SK-N-SH (cell line): ENCODE measurements at regions not wholly inside any gene's neighbourhood (a gene's known extent, or its start where the extent isn't known, plus 50 kb on each side); places are given as distances from the start of the nearest gene placed in this dataset.

Experiments
- CTCF ChIA-PET: fragments of 300-600, 350-600 bp; formaldehyde crosslinking; extraction: SDS; loops from one replicate; lab custom pipeline; 2021; lab: Yijun Ruan, JAX
- POLR2A ChIA-PET: fragments of 350-600 bp; sonication (Branson Sonifier 250); formaldehyde crosslinking; extraction: SDS; loops from one replicate; lab custom pipeline; 2020; ENCODE audit warnings: antibody characterized with exemption, inconsistent platforms; lab: Yijun Ruan, JAX
- DNase-seq: peaks from one replicate; pipeline ENCODE4 v3.0.0; 2012
- H2AFZ ChIP-seq: fragments of 200-600 bp; sonication (generic); 2 replicates; pipeline ENCODE4 v1.8.1; 2016; ENCODE audit warnings: antibody characterized with exemption, mild to moderate bottlenecking, low read depth
- H3F3A ChIP-seq: fragments of 200-600 bp; sonication (generic); replicated peaks from 2 replicates; pipeline ENCODE3; 2016; ENCODE audit warnings: antibody characterized with exemption, mild to moderate bottlenecking; ENCODE audit not compliant: insufficient read depth
- H3K27ac ChIP-seq, 2 experiments: fragments of 200-500 bp in 1 of 2; fragments of 200-600 bp in 1 of 2; sonication (Bioruptor generic) in 1 of 2; sonication (generic), shearing (Covaris generic) in 1 of 2; 2 replicates each; pipeline versions ENCODE4 v1.5.1 to v1.6.1; 2014 to 2016; ENCODE audit warnings: low read depth in 2 of 2, inconsistent platforms in 1 of 2, low read length in 1 of 2, mild to moderate bottlenecking in 1 of 2, mixed read lengths in 1 of 2
- H3K27me3 ChIP-seq: fragments of 200-600 bp; sonication (generic), shearing (Covaris generic); 2 replicates; pipeline ENCODE4 v1.6.1; 2016; ENCODE audit warnings: mixed run types; ENCODE audit not compliant: insufficient read depth
- H3K36me3 ChIP-seq, 2 experiments: fragments of 200-500 bp in 1 of 2; fragments of 200-600 bp in 1 of 2; sonication (Bioruptor generic) in 1 of 2; sonication (generic) in 1 of 2; replicated peaks in 1 of 2; 2 replicates each; pipeline versions ENCODE3 to v1.5.1; 2014 to 2016; ENCODE audit warnings: low read length in 1 of 2, mild to moderate bottlenecking in 1 of 2; ENCODE audit not compliant: insufficient read depth in 2 of 2, control insufficient read depth in 1 of 2
- H3K4me1 ChIP-seq, 2 experiments: fragments of 200-500 bp in 1 of 2; fragments of 200-600 bp in 1 of 2; sonication (Bioruptor generic) in 1 of 2; sonication (generic), shearing (Covaris generic) in 1 of 2; 2 replicates each; pipeline versions ENCODE4 v1.5.1 to v1.6.1; 2014 to 2016; ENCODE audit warnings: low read depth in 1 of 2, low read length in 1 of 2, mixed run types in 1 of 2; ENCODE audit not compliant: insufficient read depth in 2 of 2, control insufficient read depth in 1 of 2
- H3K4me2 ChIP-seq: fragments of 200-600 bp; sonication (generic), shearing (Covaris generic); 2 replicates; pipeline ENCODE4 v1.6.1; 2017; ENCODE audit warnings: mixed run types
- H3K4me3 ChIP-seq, 2 experiments: fragments of 200-500 bp in 1 of 2; fragments of 200-600 bp in 1 of 2; sonication (Bioruptor generic) in 1 of 2; sonication (generic), shearing (Covaris generic) in 1 of 2; 2 replicates each; pipeline versions ENCODE4 v1.5.1 to v1.8.1; 2014 to 2016; ENCODE audit warnings: low read depth in 2 of 2, inconsistent platforms in 1 of 2, low read length in 1 of 2, mild to moderate bottlenecking in 1 of 2, mixed read lengths in 1 of 2, moderate library complexity in 1 of 2
- H3K79me2 ChIP-seq: fragments of 200-600 bp; sonication (generic); 2 replicates; pipeline ENCODE4 v1.8.1; 2017; ENCODE audit warnings: mild to moderate bottlenecking; ENCODE audit not compliant: insufficient read depth
- H3K9ac ChIP-seq: fragments of 200-600 bp; sonication (generic); 2 replicates; pipeline ENCODE4 v1.6.1; 2017; ENCODE audit warnings: mixed run types
- H3K9me2 ChIP-seq: fragments of 200-600 bp; sonication (generic); 2 replicates; pipeline ENCODE4 v1.6.1; 2017; ENCODE audit warnings: mixed run types
- H3K9me3 ChIP-seq: fragments of 200-600 bp; sonication (generic); 2 replicates; pipeline ENCODE4 v1.6.1; 2017; ENCODE audit warnings: mixed run types, mild to moderate bottlenecking, moderate library complexity
- H4K20me1 ChIP-seq: fragments of 200-600 bp; sonication (generic); 2 replicates; pipeline ENCODE4 v1.6.1; 2017; ENCODE audit warnings: mild to moderate bottlenecking, mixed run types; ENCODE audit not compliant: insufficient read depth
- CHD2 ChIP-seq: fragments of 150-350 bp; IDR thresholded peaks from 2 replicates; pipeline ENCODE4 v1.6.1; 2018; ENCODE audit warnings: low read length; ENCODE audit not compliant: partially characterized antibody
- ELF1 ChIP-seq: IDR thresholded peaks from 2 replicates; pipeline ENCODE4 v1.4.0; 2012
- EP300 ChIP-seq, 2 experiments: IDR thresholded peaks; 2 replicates each; pipeline versions ENCODE4 v1.4.0 to v1.6.1; 2012; ENCODE audit warnings: borderline replicate concordance in 1 of 2, low read depth in 1 of 2, low read length in 1 of 2
- EZH2phosphoT487 ChIP-seq: fragments of 200-600 bp; sonication (generic); IDR thresholded peaks from 2 replicates; pipeline ENCODE4 v1.6.1; 2017; ENCODE audit warnings: low read depth, mixed run types, mild to moderate bottlenecking, antibody characterized with exemption, moderate library complexity, borderline replicate concordance
- FOSL2 ChIP-seq: IDR thresholded peaks from 2 replicates; pipeline ENCODE4 v1.4.0; 2012; ENCODE audit warnings: low read depth, mild to moderate bottlenecking, moderate library complexity, borderline replicate concordance
- FOXM1 ChIP-seq: IDR thresholded peaks from 2 replicates; pipeline ENCODE4 v1.4.0; 2012; ENCODE audit warnings: low read depth, mild to moderate bottlenecking
- GATA2 ChIP-seq: sonication (generic); formaldehyde crosslinking; IDR thresholded peaks from 2 replicates; pipeline ENCODE4 v1.5.0; 2020; ENCODE audit warnings: mild to moderate bottlenecking, missing genetic modification reagents
- JUND ChIP-seq: IDR thresholded peaks from 2 replicates; pipeline ENCODE4 v1.4.0; 2012
- NFIC ChIP-seq: IDR thresholded peaks from 2 replicates; pipeline ENCODE4 v1.4.0; 2012; ENCODE audit warnings: borderline replicate concordance
- RXRA ChIP-seq: IDR thresholded peaks from 2 replicates; pipeline ENCODE4 v1.4.0; 2012; ENCODE audit warnings: low read depth, mild to moderate bottlenecking, borderline replicate concordance
- SIN3A ChIP-seq: IDR thresholded peaks from 2 replicates; pipeline ENCODE4 v1.6.1; 2012; ENCODE audit warnings: low read depth, mild to moderate bottlenecking, low read length, moderate library complexity, borderline replicate concordance
- SMC3 ChIP-seq: IDR thresholded peaks from 2 replicates; pipeline ENCODE4 v1.6.1; 2012; ENCODE audit warnings: low read depth, low read length, improper control_type of control experiment
- TAF1 ChIP-seq: IDR thresholded peaks from 2 replicates; pipeline ENCODE4 v1.6.1; 2012; ENCODE audit warnings: low read depth, mild to moderate bottlenecking, low read length, moderate library complexity, borderline replicate concordance
- TCF12 ChIP-seq: IDR thresholded peaks from 2 replicates; pipeline ENCODE4 v1.4.0; 2012
- WGBS: methylation state at CpG from one replicate; pipeline ENCODE4 v1.1.6; 2017; ENCODE audit warnings: low lambda C conversion rate; 5-methylcytosine and 5-hydroxymethylcytosine counted together
- TF ChIP-seq, protein P1 (sequence below): IDR thresholded peaks from 2 replicates; pipeline ENCODE4 v1.6.1; 2012; ENCODE audit warnings: mild to moderate bottlenecking, low read depth, low read length, moderate library complexity
- TF ChIP-seq, protein P2 (sequence below): IDR thresholded peaks from 2 replicates; pipeline ENCODE4 v1.4.0; 2012; ENCODE audit warnings: low read depth, borderline replicate concordance
- TF ChIP-seq, protein P3 (sequence below): fragments of 200-600 bp; sonication (generic); IDR thresholded peaks from 2 replicates; pipeline ENCODE4 v1.6.1; 2017; ENCODE audit warnings: antibody characterized with exemption, mild to moderate bottlenecking, moderate library complexity

DNA sequence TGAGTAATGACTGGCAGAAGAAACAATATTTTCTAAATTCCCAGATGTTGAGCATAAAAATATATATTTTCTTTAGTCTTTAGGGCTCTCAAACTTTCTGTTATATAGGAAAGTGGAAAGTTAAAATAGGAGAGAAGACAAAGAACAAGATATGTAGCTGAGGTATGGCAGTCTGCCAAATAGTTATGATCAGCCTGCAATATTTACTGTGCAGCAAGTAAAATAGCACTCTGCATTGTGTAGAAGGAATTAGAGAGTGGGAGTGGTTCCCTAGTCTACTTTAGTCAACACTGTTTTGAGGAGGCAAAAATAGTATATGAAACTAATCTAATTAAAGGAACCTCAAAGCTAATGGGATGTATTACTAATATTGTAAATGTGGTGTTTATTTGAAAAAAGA lies 978.1 kb upstream of the ALCAM start:
- no peaks in the 10 kb centered on the region for H3K27me3 ChIP-seq
- H4K20me1 ChIP-seq = no peaks in the 10 kb centered on the region
- TF ChIP-seq GATA2 (CRISPR knock-in tag) (no peak), NFIC (peak; percentile 62)
- no peaks in the 10 kb centered on the region for H3K36me3 ChIP-seq
- POLR2A ChIA-PET = no interaction called here
- no peaks in the 10 kb centered on the region for H3K79me2 ChIP-seq
- peaks cover 0 to 3% of the 10 kb centered on the region in 2 experiments; a peak in 1 of 4 replicates for H3K4me1 ChIP-seq
- H3K9ac ChIP-seq = no peak overlapping the region
- H3F3A ChIP-seq = no peaks in the 10 kb centered on the region
- no peaks in the 10 kb centered on the region for H3K9me3 ChIP-seq
- H3K4me3 ChIP-seq = no peak overlapping the region
- H2AFZ ChIP-seq = peak overlapping the region; percentile 38; the same call in 1 of the 2 replicates
- H3K9me2 ChIP-seq = no peaks in the 10 kb centered on the region
- DNase-seq = no peak
- no peak overlapping the region for H3K27ac ChIP-seq
- CTCF ChIA-PET = no interaction called here
- H3K4me2 ChIP-seq = no peak overlapping the region

DNA sequence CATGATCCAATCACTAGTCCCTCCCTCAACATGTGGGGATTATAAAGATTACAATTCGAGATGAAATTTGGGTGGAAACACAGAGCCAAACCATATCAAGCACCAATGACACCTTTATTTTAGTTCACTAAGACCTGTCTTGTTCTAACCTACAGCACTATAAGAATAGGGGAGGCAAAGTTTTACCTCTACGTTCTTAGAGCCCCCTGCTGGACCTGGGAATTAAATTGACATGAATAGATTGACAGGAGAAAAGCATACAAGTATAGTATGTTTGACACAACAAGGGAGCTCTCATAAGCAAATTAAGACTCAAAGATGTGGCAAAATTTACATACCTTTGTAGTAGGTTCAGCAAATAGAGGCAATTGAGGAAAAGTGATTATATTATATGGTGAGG lies 974.4 kb upstream of the ALCAM start:
- H3K27ac ChIP-seq = no peak overlapping the region
- H3K4me1 ChIP-seq = peaks cover 0 to 3% of the 10 kb centered on the region in 2 experiments; a peak in 1 of 4 replicates
- WGBS = 47% methylated on average over 2 of the region's 2 CpGs
- no peaks in the 10 kb centered on the region for H3F3A ChIP-seq
- no peaks in the 10 kb centered on the region for H3K27me3 ChIP-seq
- H3K9me3 ChIP-seq = no peaks in the 10 kb centered on the region
- H2AFZ ChIP-seq = no peak overlapping the region
- H3K9me2 ChIP-seq = no peaks in the 10 kb centered on the region
- DNase-seq = no peak
- H3K79me2 ChIP-seq = no peaks in the 10 kb centered on the region
- no peaks in the 10 kb centered on the region for H3K36me3 ChIP-seq
- no peak overlapping the region for H3K9ac ChIP-seq
- ChIA-PET CTCF (no interaction called here), POLR2A (no interaction called here)
- TF ChIP-seq, protein P1, sequence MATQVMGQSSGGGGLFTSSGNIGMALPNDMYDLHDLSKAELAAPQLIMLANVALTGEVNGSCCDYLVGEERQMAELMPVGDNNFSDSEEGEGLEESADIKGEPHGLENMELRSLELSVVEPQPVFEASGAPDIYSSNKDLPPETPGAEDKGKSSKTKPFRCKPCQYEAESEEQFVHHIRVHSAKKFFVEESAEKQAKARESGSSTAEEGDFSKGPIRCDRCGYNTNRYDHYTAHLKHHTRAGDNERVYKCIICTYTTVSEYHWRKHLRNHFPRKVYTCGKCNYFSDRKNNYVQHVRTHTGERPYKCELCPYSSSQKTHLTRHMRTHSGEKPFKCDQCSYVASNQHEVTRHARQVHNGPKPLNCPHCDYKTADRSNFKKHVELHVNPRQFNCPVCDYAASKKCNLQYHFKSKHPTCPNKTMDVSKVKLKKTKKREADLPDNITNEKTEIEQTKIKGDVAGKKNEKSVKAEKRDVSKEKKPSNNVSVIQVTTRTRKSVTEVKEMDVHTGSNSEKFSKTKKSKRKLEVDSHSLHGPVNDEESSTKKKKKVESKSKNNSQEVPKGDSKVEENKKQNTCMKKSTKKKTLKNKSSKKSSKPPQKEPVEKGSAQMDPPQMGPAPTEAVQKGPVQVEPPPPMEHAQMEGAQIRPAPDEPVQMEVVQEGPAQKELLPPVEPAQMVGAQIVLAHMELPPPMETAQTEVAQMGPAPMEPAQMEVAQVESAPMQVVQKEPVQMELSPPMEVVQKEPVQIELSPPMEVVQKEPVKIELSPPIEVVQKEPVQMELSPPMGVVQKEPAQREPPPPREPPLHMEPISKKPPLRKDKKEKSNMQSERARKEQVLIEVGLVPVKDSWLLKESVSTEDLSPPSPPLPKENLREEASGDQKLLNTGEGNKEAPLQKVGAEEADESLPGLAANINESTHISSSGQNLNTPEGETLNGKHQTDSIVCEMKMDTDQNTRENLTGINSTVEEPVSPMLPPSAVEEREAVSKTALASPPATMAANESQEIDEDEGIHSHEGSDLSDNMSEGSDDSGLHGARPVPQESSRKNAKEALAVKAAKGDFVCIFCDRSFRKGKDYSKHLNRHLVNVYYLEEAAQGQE = no peak
- TF ChIP-seq SIN3A = no peak
- no peak for TF ChIP-seq CHD2
- TF ChIP-seq FOXM1 = no peak
- no peak for TF ChIP-seq GATA2 (CRISPR knock-in tag)
- TF ChIP-seq JUND = no peak
- TF ChIP-seq TAF1 = no peak
- TF ChIP-seq, protein P2, sequence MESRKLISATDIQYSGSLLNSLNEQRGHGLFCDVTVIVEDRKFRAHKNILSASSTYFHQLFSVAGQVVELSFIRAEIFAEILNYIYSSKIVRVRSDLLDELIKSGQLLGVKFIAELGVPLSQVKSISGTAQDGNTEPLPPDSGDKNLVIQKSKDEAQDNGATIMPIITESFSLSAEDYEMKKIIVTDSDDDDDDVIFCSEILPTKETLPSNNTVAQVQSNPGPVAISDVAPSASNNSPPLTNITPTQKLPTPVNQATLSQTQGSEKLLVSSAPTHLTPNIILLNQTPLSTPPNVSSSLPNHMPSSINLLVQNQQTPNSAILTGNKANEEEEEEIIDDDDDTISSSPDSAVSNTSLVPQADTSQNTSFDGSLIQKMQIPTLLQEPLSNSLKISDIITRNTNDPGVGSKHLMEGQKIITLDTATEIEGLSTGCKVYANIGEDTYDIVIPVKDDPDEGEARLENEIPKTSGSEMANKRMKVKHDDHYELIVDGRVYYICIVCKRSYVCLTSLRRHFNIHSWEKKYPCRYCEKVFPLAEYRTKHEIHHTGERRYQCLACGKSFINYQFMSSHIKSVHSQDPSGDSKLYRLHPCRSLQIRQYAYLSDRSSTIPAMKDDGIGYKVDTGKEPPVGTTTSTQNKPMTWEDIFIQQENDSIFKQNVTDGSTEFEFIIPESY = no peak
- no peak for TF ChIP-seq FOSL2
- no peak for TF ChIP-seq SMC3
- TF ChIP-seq NFIC = no peak
- no peak for TF ChIP-seq EZH2phosphoT487
- TF ChIP-seq, protein P3, sequence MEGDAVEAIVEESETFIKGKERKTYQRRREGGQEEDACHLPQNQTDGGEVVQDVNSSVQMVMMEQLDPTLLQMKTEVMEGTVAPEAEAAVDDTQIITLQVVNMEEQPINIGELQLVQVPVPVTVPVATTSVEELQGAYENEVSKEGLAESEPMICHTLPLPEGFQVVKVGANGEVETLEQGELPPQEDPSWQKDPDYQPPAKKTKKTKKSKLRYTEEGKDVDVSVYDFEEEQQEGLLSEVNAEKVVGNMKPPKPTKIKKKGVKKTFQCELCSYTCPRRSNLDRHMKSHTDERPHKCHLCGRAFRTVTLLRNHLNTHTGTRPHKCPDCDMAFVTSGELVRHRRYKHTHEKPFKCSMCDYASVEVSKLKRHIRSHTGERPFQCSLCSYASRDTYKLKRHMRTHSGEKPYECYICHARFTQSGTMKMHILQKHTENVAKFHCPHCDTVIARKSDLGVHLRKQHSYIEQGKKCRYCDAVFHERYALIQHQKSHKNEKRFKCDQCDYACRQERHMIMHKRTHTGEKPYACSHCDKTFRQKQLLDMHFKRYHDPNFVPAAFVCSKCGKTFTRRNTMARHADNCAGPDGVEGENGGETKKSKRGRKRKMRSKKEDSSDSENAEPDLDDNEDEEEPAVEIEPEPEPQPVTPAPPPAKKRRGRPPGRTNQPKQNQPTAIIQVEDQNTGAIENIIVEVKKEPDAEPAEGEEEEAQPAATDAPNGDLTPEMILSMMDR = no peak
- no peak for TF ChIP-seq EP300 (IDR thresholded peaks at IDR 0.05; ENCODE audit: borderline replicate concordance in 1 of 2, low read depth in 1 of 2, low read length in 1 of 2)
- TF ChIP-seq RXRA = no peak
- TF ChIP-seq TCF12 = no peak
- TF ChIP-seq ELF1 = no peak
- H3K4me2 ChIP-seq = no peak overlapping the region
- H4K20me1 ChIP-seq = no peaks in the 10 kb centered on the region
- no peak overlapping the region for H3K4me3 ChIP-seq
